ENCODE measurements at regions not wholly inside any gene's neighbourhood (a gene's known extent, or its start where the extent isn't known, plus 50 kb on each side); places are given as distances from the start of the nearest gene placed in this dataset.

GRCh38 chr12:114580306-114580705, 103.7 kb downstream of the TBX3 start:
- ATAC-seq (no peak), DNase-seq (no peak)
- intact Hi-C loops (cut with DNase I, micrococcal nuclease): no loop called here
- H3K36me3 ChIP-seq (ENCODE audit: low read depth): no peaks in the 10 kb centered on the region
- TF ChIP-seq, protein P1, sequence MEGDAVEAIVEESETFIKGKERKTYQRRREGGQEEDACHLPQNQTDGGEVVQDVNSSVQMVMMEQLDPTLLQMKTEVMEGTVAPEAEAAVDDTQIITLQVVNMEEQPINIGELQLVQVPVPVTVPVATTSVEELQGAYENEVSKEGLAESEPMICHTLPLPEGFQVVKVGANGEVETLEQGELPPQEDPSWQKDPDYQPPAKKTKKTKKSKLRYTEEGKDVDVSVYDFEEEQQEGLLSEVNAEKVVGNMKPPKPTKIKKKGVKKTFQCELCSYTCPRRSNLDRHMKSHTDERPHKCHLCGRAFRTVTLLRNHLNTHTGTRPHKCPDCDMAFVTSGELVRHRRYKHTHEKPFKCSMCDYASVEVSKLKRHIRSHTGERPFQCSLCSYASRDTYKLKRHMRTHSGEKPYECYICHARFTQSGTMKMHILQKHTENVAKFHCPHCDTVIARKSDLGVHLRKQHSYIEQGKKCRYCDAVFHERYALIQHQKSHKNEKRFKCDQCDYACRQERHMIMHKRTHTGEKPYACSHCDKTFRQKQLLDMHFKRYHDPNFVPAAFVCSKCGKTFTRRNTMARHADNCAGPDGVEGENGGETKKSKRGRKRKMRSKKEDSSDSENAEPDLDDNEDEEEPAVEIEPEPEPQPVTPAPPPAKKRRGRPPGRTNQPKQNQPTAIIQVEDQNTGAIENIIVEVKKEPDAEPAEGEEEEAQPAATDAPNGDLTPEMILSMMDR (IDR thresholded peaks at IDR 0.05): no peak
- no peaks in the 10 kb centered on the region for H3K9me3 ChIP-seq
- no peak overlapping the region for H3K4me3 ChIP-seq
- H3K4me1 ChIP-seq (ENCODE audit: low read depth): no peaks in the 10 kb centered on the region

GRCh38 chr12:114579389-114579788, 104.6 kb downstream of the TBX3 start:
- no peak for ATAC-seq

GRCh38 chr12:114562654-114563053, 121.3 kb downstream of the TBX3 start:
- TF ChIP-seq, protein P1 (IDR thresholded peaks at IDR 0.05): no peak
- no peaks in the 10 kb centered on the region for H3K9me3 ChIP-seq
- H3K36me3 ChIP-seq (ENCODE audit: low read depth): no peaks in the 10 kb centered on the region
- intact Hi-C loops (cut with DNase I, micrococcal nuclease): no loop called here
- no peaks in the 10 kb centered on the region for H3K4me1 ChIP-seq (ENCODE audit: low read depth)
- H3K4me3 ChIP-seq: no peak overlapping the region
- DNase-seq (no peak), ATAC-seq (no peak)

More at GRCh38 chr12:114579389-114579788, 104.6 kb downstream of the TBX3 start:
- intact Hi-C loops (cut with DNase I, micrococcal nuclease): no loop called here
- Histone ChIP-seq H3K36me3 (ENCODE audit: low read depth) (no peaks in the 10 kb centered on the region), H3K9me3 (no peaks in the 10 kb centered on the region), H3K4me3 (no peak overlapping the region), H3K4me1 (ENCODE audit: low read depth) (no peaks in the 10 kb centered on the region)
- no peak for DNase-seq
- TF ChIP-seq, protein P1 (IDR thresholded peaks at IDR 0.05): no peak

GRCh38 chr12:114555451-114555850, 128.5 kb downstream of the TBX3 start:
- TF ChIP-seq, protein P1 (IDR thresholded peaks at IDR 0.05): no peak
- Histone ChIP-seq H3K4me1 (ENCODE audit: low read depth) (no peaks in the 10 kb centered on the region), H3K9me3 (no peaks in the 10 kb centered on the region), H3K4me3 (no peak overlapping the region), H3K36me3 (ENCODE audit: low read depth) (no peaks in the 10 kb centered on the region)
- intact Hi-C loops (cut with DNase I, micrococcal nuclease): no loop called here
- no peak for DNase-seq
- no peak for ATAC-seq

DNA sequence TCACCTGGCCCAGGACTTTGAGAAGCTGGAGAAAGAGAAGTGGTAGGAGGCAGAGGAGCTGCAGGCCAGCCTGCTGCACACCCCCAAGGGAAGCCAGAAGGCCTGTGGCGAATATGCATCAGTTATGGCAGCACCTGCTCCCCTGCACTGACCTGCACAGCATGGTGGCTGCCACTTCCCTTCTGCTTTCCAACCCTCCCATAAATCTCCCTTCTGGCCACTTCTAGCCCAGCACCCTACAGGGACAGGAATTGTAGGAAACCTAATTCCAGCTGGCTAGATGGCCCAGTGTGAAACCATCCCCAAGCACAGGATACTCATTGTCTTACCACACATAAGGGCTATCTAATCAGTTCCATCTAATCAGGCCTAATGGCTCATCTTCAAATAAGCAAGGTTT, 136.3 kb downstream of the TBX3 start:
- intact Hi-C loops (cut with DNase I, micrococcal nuclease): no loop called here
- Histone ChIP-seq H3K4me3 (no peak overlapping the region), H3K36me3 (ENCODE audit: low read depth) (no peaks in the 10 kb centered on the region), H3K4me1 (ENCODE audit: low read depth) (no peaks in the 10 kb centered on the region), H3K9me3 (no peaks in the 10 kb centered on the region)
- DNase-seq (no peak), ATAC-seq (no peak)
- TF ChIP-seq, protein P1 (IDR thresholded peaks at IDR 0.05): no peak

GRCh38 chr12:114530417-114530816, 124.5 kb upstream of the TBX5 start:
- ATAC-seq (no peak), DNase-seq (no peak)
- Histone ChIP-seq H3K36me3 (ENCODE audit: low read depth) (no peaks in the 10 kb centered on the region), H3K4me3 (no peak overlapping the region), H3K9me3 (no peaks in the 10 kb centered on the region), H3K4me1 (ENCODE audit: low read depth) (no peaks in the 10 kb centered on the region)
- TF ChIP-seq, protein P1 (IDR thresholded peaks at IDR 0.05): no peak
- intact Hi-C loops (cut with DNase I, micrococcal nuclease): no loop called here
